Erythroblast (primary cell): ENCODE measurements at regions not wholly inside any gene's neighbourhood (a gene's known extent, or its start where the extent isn't known, plus 50 kb on each side); places are given as distances from the start of the nearest gene placed in this dataset.
"Not testable (repeated sequence)": the region's sequence is repeated elsewhere in the genome, so short reads cannot be mapped to it uniquely, and the experiment has no call there.

Experiments
- DNase-seq, 2 experiments: peaks; one replicate each; lab custom pipeline; 2025; lab: John Stamatoyannopoulos, UW
- GATA1 ChIP-seq: IDR thresholded peaks from 2 replicates; pipeline ENCODE4 v1.6.1; 2011; ENCODE audit warnings: low read depth, mild to moderate bottlenecking, control low read depth, low read length, moderate library complexity
- POLR2A ChIP-seq: IDR thresholded peaks from 2 replicates; pipeline ENCODE4 v1.6.1; 2011; ENCODE audit warnings: mild to moderate bottlenecking, low read length

- no peak for DNase-seq
- TF ChIP-seq POLR2A = no peak
- TF ChIP-seq GATA1 = no peak
Measured at GRCh38 chr10:30734901-30735300, 105.3 kb upstream of the LYZL2 start.

- TF ChIP-seq GATA1 = no peak
- no peak for TF ChIP-seq POLR2A
Measured at GRCh38 chr10:30732671-30733070, 103.1 kb upstream of the LYZL2 start.

GRCh38 chr10:30731963-30732362 lies 102.4 kb upstream of the LYZL2 start:
- DNase-seq = no peak
- TF ChIP-seq POLR2A (no peak), GATA1 (no peak)

More at GRCh38 chr10:30732671-30733070, 103.1 kb upstream of the LYZL2 start:
- DNase-seq = no peak

DNA sequence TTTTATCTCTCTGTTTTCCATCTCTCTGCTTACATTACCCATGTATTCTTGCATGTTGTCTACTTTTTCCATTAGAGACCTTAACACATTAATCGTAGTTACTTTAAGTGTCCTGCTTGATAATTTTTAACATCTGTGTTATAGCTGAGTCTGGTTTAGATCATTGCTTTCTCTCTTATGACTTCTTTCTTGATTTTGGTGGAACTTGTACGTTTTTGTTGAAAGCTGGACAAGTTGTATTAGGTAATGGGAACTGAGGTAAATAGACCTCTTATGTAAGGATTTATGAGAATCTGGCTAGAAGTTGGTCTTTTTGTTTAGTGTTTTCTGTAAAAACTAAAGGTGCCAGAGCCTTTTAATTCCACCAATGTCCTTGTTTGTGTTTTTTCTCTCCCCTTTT lies 100.8 kb upstream of the LYZL2 start:
- DNase-seq = no peak
- no peak for TF ChIP-seq GATA1
- no peak for TF ChIP-seq POLR2A

DNA sequence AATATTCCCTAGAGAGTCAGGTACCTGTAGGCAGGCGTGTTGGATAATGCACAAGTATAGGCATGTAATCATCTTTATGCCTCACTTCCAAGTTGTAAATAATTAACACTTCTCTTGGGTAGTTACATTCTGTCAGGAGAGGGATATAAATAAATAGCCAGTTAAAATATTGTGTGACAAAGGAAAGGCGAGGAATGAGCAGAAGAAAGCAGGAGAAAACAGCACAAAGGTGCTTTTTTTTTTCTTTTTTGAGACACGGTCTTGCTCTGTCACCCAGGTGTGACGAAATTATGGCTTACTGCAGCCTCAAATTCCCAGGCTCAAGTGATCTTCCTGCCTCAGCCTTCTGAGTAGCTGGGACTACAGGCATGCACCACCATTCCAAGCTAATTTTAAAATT lies 99.2 kb upstream of the LYZL2 start:
- TF ChIP-seq POLR2A = no peak
- no peak for TF ChIP-seq GATA1
- DNase-seq = no peak

DNA sequence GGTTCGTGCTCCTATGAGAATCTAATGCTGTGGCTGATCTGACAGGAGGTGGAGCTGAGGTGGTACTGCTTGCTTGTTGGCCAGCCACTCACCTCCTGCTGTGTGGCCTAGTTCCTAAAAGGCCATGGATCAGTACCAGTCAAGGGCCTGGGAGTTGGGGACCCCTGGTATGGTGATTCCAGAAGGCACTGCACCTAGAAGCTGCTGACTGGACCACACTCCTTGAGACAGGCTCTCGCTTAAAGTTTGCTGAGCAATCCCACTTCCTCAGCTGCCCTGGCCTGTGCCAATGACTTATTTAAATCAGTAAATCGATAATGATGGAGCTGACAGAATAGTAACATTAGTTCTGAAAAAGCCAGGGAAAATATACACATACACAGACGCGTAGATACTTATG lies 98.6 kb upstream of the LYZL2 start:
- DNase-seq = no peak
- TF ChIP-seq GATA1 (no peak), POLR2A (no peak)

DNA sequence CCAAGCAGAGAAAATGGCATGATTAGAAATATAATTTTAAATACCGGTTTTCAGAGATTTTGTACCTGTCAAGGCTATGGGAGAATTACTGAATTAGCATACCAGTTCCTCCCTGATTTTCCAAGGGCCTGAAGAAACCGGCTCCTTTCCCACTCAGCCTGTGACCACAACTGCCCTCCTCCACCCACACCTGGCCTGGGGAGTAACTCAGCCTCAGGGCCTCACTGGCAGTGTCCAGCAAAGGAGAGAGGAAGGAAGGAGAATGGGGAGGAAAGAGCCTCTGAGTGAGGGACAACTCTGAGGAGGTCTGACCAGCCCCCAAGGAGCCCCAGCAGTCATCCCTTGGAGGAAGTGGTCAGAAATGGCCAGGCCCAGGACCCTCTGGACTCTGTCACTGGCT lies 98.0 kb upstream of the LYZL2 start:
- no peak for DNase-seq
- TF ChIP-seq GATA1 (no peak), POLR2A (no peak)

DNA sequence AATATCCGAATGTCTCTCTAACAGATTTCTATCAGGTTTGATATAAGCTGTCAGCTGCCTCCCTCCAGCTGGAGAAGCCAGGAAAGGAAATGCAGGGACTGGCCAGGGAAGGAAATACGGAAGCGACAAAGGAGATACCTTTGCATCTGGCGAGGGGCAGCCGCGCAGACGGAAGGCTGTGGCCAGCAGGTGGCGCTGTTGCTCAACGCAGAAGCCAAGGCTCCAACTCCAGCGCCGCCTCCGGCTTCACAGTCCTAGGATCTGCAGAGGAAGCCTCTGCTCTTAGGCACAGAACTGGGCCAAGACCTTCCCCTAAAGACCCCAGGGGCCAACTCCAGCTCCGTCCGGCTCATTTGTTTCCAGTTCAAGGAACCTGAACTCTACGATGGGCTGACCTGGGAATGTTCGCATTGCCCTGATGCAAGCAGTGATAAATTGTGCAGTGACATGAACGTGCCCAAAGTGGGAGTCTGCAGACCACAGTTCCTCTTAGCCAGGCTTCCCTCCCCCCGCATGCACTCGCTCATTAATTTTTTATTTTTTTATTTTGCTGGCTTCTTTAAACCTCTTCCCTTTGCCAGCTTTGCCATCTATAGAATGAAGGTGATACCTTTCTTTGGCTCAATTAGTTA lies 97.3 kb upstream of the LYZL2 start:
- DNase-seq = peak; percentile 72 to 88

GRCh38 chr10:30725661-30726060 lies 96.1 kb upstream of the LYZL2 start:
- no peak for DNase-seq
- TF ChIP-seq POLR2A (no peak), GATA1 (no peak)

DNA sequence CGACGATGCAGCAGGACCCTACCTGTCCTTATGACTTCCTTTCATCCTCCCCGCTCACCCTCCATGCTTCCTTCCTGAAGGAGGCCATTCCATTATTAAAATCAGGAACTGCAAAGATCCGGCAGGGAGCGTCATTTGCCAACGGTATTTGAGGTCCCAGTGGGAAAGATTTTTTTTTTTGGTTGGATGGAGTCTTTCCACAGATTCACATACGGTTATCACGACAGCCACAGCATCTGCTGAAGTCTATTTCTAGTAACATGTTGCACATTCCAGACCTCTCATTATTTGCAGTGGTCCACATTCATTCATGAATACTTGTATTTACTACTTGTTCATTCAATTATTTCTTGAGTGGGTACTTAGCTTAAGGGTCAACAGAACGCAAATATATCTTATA lies 94.7 kb upstream of the LYZL2 start:
- no peak for DNase-seq
- TF ChIP-seq GATA1 (no peak), POLR2A (no peak)

- no peak for DNase-seq
- TF ChIP-seq GATA1 = no peak
- TF ChIP-seq POLR2A = no peak
Measured at GRCh38 chr10:30722956-30723620, 93.5 kb upstream of the LYZL2 start.

DNA sequence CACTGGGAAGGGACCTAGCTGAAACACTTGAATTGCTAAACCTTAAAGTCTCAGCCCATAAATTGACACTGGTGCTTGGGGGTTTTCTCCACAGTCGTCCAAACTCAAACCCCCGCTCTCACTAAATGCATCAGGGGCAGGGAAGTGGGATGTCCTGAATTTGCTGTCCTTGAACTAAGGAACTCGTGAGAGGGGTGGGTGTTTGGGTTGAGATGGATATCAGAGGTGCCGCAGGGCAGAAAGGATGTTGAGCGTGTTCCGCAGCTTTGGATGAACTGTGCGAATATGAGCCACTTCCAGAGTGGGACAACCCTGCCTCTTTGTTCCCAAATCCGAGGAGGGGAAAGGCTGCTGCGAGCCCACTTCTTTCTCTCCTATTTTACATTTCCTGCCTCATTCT lies 90.3 kb upstream of the LYZL2 start:
- no peak for DNase-seq
- no peak for TF ChIP-seq GATA1
- TF ChIP-seq POLR2A = no peak

- TF ChIP-seq POLR2A (no peak), GATA1 (no peak)
- no peak for DNase-seq
Measured at GRCh38 chr10:30709700-30710358, 80.3 kb upstream of the LYZL2 start.

- no peak for TF ChIP-seq GATA1
- no peak for TF ChIP-seq POLR2A
- no peak for DNase-seq
Measured at GRCh38 chr10:30709229-30709628, 79.7 kb upstream of the LYZL2 start.

DNA sequence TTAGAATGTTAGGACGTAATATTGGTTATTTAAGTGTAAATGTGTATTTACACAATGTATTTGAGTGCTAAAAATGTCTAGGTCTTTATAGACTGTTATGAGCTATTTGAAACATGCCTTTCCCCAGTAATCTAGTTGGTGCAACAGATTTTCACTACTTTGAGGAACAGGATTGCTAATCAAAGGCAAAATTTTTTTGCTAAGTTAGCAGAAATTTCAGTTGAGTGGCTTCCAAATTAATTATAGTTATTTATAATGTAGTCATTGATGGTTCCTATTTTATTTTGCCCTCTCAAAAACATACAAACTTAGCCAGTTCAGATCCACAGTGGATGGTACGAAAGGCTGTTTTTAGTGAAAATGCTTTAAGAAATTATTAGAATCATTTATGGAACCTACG lies 78.7 kb upstream of the LYZL2 start:
- TF ChIP-seq GATA1 (no peak), POLR2A (no peak)

GRCh38 chr10:30706189-30706588 lies 76.6 kb upstream of the LYZL2 start:
- not testable (repeated sequence) for DNase-seq

More for the DNA sequence above, 78.7 kb upstream of the LYZL2 start:
- DNase-seq = no peak
